Globus pallidus (tissue), 1 donor: ENCODE measurements at regions not wholly inside any gene's neighbourhood (a gene's known extent, or its start where the extent isn't known, plus 50 kb on each side); places are given as distances from the start of the nearest gene placed in this dataset.
A peak's percentile ranks its signal among the peaks of the same experiment; 100 is the strongest.

Source experiments
- DNase-seq: peaks from one replicate; pipeline ENCODE4 v3.0.0-alpha.2; 2015; ENCODE audit warnings: low spot score

DNA sequence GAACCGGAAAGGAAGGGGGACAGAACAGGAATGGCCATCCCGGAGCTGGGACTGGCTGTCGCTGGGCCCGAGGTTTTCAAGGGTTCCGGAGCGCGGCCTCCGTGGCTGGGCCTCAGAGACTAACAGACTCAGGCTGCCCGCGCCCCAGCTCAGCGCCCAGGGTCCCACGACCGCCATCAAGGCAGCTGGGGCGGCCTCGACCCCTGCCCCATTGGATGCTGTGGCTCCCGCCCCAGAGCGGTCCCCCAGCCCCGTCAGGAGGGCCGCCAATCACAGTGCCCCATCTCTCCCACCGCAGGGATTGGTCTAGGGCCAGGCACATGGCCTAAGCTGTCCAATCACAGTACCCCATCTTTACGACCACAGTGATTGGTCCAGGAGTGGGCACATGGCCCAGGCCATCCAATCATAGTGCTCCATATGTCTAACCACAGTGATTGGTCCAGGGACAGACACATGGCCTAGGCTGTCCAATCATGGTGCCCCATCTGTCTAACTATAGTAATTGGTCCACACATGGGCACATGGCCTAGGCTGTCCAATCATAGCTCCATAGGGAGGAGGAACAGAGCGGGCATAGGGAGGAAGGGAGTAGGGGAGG is 105.3 kb upstream of the NKX1-1 start:
- DNase-seq = peak; percentile 66

DNA sequence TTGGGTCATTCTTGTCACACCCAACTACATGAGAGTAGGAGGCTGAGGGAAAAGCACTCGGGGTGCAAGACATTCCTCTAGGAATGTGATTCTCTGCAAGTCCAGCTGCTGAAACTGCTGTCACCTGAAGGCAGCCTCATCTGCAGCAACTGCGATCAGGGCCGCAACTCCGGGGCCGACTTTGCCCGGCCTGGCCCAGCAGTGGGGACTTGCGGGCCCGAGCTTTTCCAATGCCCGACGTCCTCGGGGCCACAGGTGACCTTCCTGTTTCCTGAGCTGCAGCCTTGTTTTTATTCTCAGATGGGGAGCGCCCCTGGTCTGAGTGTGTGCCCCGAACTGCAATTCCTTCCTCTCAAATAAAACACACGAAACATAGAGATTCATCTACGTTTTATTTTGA is 104.7 kb upstream of the NKX1-1 start:
- no peak for DNase-seq

DNA sequence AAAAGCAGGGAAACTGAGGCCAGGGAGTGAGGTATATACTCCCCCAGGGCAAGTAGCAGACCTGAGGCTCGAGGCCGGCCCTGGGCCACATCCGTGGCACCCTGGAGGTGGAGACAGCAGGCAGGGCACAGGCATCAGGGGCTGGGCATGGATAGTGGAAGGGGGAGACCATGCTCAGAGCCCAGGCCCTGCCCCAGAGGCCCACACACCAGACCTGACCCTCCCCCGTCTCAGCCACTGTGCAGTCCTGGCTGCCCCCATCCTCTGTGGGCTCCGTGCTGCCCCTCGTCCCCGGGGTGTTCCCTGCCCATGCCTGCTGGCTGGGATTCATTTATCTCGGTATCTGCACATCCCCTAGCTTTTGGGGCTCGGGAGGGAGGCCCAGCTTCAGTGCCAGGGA is 103.1 kb upstream of the NKX1-1 start:
- DNase-seq = no peak

DNA sequence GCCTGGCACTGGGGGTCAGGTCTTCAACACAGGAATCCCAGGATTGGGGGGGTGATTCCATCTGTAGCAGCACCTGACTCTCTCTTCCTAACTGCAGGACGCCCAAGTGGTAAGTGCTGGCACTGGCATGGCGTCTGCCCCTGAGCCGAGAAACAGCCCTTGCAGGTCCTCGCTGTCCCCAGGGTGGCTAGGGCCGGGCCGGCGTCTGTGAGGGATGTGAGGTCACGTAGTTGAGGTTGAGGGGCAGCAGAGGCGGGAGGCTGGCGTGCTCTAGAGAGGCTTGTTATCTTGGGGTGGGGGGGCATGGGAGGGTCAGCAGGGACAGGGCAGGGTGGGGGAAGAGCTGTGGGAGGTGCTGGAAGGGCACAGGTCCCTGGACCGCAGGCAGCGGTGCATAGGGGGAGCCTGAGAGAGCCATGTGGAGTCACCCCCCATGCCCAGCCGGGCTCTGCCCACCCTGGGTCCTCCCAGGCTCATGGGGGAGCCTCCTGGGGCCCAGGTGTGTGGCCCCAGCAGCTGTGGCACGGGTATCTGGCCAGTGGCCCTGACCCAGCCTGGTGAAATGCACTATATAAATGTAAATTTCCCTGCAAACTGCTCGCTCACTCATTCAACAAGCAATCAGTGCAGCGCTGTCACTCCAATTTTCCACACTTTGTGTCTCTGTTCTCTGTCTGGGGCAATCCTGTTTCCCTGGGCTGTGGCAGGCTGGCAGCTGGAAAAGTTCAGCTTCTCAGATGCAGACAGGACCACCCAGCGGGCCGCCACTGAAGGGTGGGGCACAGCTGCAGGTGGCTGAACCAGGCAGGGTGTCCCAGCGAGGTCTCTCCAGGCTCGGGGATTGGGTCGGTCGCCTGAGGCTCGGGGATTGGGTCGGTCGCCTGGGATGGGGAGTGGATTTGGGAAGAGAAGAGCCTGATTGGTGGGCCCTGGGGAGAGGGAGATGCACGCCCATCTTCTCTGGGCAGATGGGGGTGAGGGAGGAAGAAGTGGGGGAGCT is 102.2 kb upstream of the NKX1-1 start:
- no peak for DNase-seq

DNA sequence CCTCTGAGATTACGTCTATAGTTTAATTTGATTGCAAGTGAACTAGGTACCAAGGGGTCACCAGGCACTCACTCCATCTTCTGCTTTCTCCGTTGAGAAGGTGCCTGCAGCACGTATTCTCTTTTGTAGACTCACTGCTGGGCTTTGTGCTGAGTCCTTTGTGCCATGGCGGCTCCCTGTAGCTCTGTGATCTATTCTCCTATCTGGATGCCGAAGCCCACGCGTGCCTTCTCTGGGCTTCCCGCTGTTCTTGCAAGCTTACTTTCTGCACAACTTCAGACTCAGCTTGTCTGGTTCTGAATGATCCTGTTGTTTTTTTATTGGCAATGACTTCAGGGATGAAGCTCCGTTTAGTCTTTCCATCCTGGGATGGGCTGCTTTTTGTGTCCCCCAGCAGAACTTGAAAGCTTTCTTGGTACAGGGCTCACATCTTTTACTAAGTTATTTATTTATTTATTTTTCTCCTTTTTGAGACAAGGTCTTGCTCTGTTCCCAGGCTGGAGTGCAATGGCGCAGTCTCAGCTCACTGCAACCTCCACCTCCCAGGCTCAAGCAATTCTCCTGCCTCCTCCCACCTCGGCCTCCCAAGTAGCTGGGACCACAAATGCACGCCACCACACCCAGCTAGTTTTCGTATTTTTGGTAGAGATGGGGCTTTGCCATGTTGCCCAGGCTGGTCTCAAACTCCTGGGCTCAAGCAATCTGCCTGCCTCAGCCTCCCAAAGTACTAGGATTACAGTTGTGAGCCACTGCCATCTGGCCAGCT is 100.9 kb upstream of the NKX1-1 start:
- DNase-seq = no peak

DNA sequence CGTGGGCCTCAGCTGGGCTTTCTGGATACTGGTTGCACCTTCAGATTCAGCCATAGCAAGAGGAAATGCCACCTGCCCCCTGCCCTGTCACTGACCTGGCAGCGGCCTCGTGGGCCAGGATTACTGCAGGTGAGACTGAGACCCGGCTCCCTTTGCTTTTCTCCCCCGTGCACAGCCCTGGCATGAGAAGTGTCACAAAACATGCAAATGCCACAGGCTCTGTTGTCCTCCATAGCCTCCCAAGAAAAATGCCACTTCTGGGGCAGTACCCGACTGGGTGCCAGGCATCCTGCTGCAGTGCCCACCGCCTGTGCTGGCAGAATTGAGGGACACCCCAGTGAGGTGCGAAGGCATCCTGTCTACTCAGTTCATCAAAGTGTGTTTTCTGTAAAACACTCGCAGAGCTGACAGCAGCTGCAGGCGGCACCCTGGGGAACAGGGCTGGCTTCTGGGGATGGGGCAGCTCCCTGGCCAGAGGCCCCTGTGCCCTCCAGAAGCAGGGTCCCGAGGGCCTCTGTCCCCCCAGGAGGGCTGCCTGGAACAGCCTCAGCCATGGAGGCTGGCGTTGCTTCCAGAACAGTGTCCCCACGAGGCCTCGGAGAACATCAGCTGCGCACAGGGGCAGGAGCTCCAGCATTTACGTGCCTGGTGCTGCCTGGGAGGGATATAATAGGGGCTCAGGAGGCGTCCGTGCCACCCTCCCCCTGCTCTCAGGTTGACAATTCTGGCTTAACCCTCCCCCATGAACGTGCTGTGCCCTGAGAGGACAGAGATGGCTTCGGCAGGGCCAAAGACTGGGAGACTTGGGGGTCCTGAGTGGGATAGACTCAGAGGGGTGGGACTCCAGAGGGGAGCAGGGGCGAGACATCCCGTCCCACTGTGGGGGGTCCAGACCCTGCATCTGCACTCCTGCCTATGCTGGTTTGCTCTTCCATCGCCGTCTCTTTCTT is 99.5 kb upstream of the NKX1-1 start:
- DNase-seq = no peak

DNA sequence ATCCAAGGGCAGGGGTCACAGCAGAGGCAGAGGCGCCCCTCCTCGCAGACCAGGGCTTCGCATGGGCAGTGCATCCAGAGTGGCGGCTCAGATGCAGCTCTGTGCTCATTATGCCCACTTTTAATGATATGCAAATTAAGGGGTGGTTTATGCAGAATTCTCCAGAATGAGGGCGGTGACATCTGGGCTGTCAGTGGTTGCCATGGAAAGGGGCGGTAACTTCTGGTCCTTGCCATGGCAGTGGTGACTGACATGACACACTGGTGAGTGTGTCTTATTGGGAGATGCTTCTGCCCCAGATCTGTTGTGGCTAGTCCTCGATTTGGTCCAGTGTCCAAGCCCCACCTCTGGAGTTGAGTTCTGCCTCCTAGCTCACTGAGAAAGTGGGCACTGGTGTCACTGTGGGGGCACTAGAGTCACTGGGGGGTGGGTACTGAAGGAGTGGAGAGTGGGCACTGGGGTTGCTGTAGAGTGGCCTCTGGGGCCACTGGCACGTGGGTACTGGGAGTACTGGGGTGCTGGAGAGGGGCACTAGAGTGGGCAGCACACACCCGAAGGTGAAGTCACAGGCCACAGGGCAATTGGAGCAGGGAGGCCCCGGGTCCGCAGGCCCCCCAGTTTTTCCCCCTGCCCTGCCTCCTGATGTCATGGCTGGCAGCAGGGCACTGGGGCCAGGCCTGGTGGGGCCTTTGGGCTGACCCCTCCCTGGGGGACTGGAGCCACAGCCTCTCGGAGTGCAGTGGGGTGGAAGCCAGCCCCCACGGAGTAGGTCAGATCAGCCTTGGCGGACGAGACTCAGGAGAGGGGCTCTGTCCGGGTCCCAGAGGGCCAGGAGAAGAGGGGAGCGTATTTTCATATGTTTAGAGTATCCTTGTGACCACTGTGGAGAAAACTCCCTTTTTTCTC is 98.6 kb upstream of the NKX1-1 start:
- no peak for DNase-seq

DNA sequence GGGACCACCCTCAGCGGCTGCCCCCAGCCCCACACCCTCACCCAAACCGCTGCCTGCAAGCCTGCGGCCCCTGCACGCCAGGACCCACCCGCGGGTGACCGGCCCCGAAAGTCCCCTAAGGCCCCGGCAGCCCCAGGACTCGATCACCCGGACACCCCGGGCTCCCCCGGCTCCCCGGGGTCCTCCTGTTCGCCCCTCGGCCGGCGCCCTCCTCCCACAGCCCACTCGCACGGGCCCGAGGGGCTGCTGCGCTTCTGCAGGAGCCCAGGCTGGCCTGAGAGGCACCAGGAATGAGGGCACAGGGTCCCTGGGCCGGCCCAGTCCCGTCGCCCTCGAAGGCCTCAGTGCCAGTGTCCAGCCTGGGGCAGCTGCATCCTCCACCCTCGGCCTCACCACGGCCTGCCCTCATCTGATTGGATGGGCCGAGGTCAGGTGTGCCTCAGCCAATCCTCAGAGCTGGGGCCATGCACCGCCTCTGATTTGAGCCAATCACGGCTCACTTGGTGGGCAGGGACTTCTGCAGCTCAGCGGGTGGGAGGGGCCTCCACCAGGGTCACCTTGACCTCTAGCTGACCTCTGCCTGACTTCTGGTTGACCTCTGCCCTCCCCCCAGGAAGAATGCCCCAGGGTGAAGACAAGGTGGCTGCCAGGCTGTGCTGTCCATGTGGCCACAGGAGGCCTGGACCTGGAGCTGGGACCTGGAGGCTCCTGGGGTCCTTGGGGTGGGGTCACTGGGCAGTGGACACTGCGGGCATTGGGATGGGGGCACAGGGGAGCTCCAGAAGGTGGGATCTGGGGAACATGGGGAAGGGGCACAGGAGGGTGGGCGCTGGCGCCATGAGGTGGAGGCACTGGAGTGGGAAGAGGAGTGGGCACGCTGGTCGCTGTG is 97.6 kb upstream of the NKX1-1 start:
- DNase-seq = no peak

DNA sequence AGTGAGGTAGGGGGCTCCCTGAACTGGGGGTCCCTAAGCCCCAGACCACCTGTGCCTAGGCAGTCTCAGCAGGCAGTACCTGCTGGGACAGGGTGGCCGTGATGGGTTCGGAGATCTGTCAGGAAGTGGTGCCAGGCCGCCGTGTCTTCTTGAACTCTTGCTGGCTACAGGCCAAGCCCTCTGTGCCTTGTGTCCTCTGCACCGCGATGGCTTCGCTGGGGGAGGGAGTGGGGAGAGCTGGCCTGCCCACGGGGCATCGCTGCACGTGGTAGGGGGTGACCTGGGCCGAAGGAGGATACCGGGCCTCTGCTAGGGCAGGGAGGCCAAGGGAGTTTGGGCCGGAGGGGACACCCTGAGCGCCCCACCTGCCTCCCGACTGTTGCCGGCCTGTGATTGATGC is 96.7 kb upstream of the NKX1-1 start:
- no peak for DNase-seq

DNA sequence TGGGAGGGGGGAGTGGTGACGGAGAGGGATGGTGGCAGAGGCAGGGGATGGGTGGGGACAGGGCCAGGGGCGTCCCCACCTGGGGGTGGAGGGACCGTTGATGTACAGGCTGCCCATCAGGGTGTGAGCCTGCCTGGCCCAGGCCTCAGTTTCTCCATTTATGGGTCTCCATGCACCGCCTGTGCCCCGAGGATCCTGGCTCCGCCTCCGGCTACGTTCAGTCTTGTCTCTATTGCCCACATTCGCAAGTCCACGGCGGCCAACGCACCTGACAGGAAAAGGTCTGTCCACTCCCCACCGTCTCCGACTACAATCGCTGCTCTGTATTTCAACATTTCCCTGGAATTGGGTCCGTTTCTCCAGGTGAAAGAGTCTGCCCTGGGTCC is 96.3 kb upstream of the NKX1-1 start:
- DNase-seq = no peak

DNA sequence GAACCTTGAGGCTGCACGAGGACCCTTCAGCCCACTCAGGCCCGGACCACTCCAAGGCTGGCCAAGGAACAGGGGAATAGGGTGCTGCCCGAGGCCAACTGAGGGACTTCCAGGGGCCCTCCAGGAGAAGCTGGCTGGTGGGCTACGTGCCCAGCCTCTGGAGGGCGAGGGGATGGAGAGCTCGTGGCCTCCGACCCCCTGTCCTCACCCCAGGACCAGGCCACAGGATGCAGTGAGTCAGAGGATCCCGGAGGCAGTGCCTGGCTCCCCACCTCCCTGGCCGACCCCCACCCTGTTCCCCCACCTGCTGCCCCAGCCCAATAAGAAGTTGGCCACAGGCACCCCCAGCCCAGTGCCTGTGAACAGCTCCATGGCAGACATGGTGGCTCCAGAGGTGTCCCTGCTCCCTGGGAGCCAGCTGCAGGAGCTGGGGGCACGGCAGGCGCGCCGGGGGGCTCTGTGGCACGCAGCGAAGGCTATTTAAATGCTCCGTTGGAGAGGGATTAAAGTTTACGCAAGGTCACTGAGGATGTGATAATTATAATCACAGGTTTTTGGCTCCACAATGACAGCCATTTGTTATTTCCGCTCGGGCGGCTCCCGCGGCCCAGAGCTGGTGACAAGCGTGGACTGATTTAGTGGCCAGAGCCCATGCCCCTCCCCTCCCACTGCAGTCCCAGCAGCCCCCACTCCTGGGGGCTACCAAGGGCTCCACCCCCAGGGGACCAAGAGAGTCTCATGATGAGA is 95.7 kb upstream of the NKX1-1 start:
- DNase-seq = no peak

DNA sequence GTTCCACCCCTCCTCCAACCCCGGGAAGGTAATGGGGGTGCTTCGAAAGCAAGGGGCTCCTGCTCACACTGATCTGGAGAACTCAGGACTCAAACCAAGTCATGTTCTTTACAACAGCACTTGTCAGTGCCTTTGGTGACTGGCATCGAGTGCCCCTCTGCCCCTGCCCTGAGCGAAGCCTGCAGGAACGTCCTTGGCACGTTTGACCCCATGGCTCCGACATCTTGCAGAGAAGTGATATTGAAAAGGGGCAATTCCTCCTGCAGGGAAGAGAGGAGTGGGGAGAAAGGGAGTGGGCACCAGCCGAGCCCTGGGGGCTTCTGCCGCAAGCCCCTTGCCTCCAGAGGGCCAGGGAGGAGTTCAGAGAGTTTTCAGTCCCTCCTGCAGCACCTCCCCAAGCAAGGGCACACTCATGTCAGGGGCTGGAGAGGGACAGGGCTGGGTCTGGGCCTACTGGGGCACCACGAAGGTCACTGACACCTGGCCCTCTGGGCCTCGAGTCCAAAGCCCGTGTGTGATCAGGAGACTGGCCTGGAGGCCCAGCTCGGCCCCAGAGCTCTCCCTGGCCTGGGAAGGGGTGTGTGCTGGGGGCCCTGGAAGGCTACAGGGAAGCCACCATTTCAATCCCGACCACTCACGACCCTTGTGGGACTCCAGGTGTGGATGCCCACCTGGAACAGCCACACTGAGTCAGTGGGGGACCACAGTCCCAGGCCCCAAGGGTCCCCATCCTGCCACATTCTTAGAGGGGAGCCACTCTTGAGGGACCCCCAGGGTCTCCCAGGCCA is 94.9 kb upstream of the NKX1-1 start:
- no peak for DNase-seq

DNA sequence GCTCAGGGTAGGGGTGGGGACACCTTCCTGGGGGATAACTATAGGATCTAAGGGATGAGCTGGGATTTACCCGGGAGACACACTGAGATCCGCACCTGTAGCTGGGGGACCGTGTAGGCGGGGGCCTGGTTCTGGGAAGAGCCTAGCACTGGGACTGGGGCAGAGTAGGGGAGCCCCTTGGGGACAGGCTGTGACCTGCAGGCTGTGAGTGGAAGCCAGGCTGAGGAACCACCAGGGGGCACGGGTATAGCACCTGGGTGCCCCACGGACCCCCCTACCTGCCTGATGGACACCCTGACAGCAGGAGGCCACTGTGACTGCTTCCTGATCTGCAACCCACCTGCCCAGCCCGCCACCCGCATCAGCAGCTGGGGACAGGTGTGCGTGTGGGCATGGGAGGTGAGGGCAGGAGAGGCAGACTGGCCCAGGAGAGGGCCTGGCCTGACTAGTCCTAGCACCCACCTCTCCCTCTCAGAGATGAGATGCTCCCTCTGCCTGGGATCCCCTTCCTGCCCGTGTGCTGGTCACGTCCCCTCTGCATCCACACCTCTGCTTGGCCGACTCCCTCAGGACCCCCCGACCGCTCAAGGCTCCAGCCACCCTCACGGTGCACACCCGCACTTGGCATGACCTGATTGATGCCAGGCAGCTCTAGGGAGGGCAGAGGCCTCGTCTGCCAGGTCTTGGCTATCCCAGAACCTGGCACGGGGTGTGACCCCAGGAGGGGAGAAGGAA is 94.2 kb upstream of the NKX1-1 start:
- no peak for DNase-seq

DNA sequence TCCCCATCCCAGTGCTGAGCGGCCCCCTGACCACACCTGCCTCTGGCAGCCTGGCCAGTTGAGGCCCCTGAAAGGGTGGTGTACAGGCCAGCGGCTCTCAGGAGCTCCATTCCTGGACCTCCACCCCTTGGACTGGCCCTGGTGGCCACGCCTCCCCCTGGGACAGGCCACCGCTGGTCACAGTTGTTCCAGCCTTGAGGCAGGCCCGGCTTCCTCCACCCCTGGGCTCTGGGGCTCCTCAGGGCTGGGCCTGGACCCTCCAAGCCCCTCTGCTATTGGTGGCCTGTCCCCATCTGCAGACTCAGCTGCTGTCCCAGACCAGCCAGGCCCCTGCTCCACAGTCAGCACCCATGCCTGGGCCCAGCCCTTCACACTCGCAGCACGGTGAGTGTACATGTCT is 93.2 kb upstream of the NKX1-1 start:
- DNase-seq = no peak

DNA sequence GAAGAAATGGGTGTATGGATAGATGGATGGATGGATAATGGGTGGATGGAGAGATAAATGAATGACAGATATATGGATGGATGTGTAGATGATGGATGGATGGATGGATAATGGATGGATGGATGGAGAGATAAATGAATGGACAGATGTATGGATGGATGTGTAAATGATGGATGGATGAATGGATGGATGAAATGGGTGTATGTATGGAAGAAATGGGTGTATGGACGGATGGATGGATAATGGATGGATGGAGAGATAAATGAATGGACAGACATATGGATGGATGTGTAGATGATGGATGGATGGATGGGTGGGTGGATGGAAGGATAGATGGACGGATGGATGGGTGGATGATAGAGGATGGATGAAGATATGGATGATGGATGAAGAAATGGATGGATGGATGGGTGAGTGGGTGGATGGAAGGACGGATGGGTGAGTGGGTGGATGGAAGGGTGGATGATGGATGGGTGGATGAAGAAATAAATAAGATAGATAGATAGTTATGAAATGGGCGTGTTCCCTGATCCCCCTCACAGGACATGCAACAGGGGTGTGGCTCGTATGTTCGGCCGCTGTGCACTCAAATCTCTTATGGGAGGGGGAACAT is 91.1 kb upstream of the NKX1-1 start:
- no peak for DNase-seq

DNA sequence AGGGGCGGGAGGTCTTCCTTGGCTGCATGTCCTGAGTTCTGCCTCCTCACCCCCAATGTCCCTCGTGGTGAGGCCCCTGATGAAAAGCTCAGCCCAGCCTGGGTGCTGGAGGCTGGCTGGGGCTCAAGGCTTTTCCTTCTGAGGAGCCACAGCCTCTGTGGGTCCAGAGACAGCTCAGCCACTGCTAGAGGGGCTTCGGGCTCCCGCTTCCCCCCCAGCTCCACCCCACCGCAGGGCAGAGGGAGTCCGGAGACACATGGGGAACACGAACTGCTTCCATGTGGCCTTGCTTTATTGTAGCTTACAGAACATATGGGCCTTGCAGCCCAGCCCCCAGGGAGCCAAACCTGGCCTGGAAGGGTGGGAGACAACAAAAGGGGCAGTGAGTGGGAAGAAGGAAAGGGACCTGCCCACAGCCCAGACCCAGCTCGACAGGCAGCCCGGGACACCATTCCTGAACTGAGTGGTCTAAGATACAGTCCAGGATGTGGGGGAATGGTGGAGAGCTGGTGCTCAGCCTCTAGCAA is 89.9 kb upstream of the NKX1-1 start:
- no peak for DNase-seq
